ENCODE measurements at regions not wholly inside any gene's neighbourhood (a gene's known extent, or its start where the extent isn't known, plus 50 kb on each side); places are given as distances from the start of the nearest gene placed in this dataset.

DNA sequence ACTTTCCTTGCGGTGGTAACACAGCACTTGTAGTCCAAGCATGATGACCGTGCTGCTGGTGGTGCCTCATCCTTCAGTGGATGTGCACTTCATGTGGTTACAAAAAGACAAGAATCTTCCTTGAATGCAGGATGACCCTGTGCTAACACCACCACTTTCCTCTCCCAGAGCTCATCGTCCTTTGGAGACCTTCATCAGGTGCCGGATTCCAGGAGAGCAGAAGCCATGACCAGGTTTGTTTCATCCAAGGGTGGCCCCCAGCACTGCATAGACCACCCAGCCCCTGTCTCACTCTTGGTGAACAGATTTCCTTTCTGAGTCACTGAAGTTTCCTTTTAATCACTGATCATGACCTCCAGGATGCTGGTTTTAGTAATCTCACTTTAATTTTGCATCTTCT lies 101.2 kb upstream of the SYNDIG1 start:
- no peak overlapping the region for H3K4me3 ChIP-seq (ENCODE audit: low read depth, low read length)
- TF ChIP-seq, protein P1, sequence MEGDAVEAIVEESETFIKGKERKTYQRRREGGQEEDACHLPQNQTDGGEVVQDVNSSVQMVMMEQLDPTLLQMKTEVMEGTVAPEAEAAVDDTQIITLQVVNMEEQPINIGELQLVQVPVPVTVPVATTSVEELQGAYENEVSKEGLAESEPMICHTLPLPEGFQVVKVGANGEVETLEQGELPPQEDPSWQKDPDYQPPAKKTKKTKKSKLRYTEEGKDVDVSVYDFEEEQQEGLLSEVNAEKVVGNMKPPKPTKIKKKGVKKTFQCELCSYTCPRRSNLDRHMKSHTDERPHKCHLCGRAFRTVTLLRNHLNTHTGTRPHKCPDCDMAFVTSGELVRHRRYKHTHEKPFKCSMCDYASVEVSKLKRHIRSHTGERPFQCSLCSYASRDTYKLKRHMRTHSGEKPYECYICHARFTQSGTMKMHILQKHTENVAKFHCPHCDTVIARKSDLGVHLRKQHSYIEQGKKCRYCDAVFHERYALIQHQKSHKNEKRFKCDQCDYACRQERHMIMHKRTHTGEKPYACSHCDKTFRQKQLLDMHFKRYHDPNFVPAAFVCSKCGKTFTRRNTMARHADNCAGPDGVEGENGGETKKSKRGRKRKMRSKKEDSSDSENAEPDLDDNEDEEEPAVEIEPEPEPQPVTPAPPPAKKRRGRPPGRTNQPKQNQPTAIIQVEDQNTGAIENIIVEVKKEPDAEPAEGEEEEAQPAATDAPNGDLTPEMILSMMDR (conservative IDR thresholded peaks at IDR 0.05; ENCODE audit: low read depth, low read length) = no peak
- no peak for DNase-seq (ENCODE audit: low read depth)

DNA sequence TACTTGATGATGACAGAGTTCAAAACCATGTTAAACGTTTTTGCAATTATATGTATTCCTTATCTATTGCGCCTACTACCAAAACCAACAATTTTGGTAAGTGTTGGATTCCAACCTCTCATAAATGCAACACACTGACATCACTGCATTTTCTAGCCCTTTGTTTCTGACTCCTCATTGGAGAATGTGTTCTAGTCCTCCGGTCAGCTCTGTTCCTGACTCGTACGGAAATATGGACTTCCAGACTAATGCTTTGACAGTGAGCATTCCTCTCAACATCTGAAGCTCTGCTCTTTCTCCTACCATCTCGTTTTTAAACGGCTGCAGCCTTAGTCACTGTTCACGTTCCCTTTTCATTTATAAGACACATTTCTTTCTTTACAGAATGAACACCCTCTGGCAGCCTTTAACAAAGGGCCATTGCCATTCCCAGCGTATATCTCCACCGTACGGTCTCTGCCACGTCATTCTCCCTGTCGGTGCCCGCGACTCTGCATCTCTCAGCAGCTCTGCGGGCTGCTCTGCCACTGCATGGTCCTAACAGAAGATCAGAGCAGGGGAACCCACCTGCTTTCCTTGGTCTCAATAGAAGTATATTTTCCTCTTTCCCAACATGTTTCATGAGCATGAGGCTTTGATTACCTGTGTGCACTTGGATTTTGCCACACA lies 103.0 kb upstream of the SYNDIG1 start:
- TF ChIP-seq, protein P1 (conservative IDR thresholded peaks at IDR 0.05; ENCODE audit: low read depth, low read length) = no peak

DNA sequence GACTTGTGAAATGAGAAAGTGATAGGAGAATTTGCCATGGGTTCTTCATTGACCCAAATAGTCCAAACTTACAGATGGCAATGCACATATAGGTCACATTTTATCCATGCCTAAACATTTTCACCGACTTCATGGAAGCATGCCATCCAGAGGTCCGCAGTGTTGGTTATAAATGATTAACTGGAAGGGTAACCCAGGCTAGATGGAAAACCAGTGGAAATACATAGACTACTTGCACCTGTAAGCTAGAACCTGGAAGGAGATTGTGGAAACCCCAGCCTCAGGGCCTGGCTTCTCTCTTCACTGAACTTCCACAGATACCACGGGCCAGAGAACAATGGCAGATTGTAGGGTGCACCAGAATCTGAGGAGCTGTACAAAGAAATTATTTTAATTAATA lies 103.8 kb upstream of the SYNDIG1 start:
- H3K4me3 ChIP-seq (ENCODE audit: low read depth, low read length) = no peak overlapping the region
- TF ChIP-seq, protein P1 (conservative IDR thresholded peaks at IDR 0.05; ENCODE audit: low read depth, low read length) = no peak
- DNase-seq (ENCODE audit: low read depth) = no peak

More for the DNA sequence above, 103.0 kb upstream of the SYNDIG1 start:
- DNase-seq (ENCODE audit: low read depth) = no peak
- no peak overlapping the region for H3K4me3 ChIP-seq (ENCODE audit: low read depth, low read length)

DNA sequence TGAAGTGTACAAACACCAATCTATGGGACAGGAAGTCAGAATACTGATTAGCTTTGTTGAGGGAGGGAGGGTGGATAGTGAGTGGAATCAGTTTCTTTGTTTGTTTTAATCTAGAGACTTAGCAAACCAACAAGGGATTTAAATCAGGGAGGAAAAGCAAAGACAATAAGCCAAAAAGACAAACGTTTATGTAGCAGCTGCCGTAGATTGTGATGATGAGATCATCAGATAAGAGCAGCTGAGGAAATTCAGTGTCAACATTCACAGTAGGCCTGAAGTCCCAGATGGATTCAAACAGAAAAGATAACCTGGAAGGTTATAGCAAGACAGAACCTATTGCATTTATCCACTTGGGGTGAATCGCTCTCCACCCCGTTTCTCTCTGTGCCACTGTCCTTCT lies 104.9 kb upstream of the SYNDIG1 start:
- DNase-seq (ENCODE audit: low read depth) = no peak
- TF ChIP-seq, protein P1 (conservative IDR thresholded peaks at IDR 0.05; ENCODE audit: low read depth, low read length) = no peak
- no peak overlapping the region for H3K4me3 ChIP-seq (ENCODE audit: low read depth, low read length)

DNA sequence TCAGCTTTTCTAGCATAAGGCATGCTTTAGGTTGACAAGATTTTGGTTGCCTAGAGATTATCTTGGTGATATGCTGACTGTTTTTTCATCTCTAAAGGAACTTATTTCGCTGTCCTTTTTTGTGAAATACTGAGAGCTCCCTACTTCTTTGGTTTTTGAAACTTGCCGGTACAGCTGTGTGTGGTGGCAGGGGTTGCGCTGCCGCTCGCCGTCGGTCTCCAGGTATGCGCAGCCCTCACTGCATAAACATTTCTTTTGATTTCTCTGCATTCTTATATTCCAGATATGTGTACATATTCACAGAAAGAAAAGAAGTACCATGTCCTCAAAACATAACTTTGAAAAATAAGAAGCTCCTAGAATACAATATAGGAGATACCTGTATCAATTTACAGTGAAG lies 106.4 kb upstream of the SYNDIG1 start:
- no peak overlapping the region for H3K4me3 ChIP-seq (ENCODE audit: low read depth, low read length)
- TF ChIP-seq, protein P1 (conservative IDR thresholded peaks at IDR 0.05; ENCODE audit: low read depth, low read length) = no peak
- no peak for DNase-seq (ENCODE audit: low read depth)

DNA sequence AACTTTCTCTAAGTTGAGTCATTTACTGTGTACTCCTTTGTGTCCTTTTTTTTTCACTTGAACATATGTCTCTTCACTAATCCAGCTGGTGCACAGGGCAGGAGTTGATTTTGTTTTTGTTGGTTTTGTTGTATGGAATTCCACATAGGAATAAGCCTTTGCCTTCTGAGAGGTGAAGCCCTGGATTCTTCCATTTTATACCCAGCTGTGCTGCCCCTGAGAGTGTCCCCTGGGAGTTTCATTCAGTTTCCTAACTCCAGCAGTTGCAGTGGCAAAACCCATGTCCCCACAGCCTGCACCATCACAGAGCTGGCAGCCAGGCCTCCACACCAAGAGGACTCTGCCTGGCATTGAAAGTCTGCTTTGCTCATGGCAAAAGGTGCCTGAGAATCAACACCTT lies 107.3 kb upstream of the SYNDIG1 start:
- H3K4me3 ChIP-seq (ENCODE audit: low read depth, low read length) = no peak overlapping the region
- DNase-seq (ENCODE audit: low read depth) = no peak
- TF ChIP-seq, protein P1 (conservative IDR thresholded peaks at IDR 0.05; ENCODE audit: low read depth, low read length) = no peak

DNA sequence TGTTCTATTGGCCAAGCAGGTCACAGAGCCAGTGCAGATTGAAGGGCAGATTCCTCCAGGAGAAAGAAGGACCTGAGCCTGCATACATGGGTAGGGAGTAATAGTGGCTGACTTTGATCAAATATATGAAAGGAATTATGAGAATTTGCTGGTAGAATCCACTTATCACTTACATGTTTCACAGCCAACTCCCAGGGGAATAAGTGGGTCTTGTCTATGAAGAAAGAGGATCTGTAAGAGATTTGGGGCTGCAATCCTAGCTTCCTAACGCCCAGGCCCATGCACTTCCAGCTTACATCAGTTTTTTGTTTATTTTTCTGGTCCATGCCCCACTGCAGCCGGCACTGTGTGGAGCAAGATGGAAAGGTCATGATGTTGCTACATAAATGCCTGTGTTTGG lies 107.9 kb upstream of the SYNDIG1 start:
- TF ChIP-seq, protein P1 (conservative IDR thresholded peaks at IDR 0.05; ENCODE audit: low read depth, low read length) = no peak
- H3K4me3 ChIP-seq (ENCODE audit: low read depth, low read length) = no peak overlapping the region
- no peak for DNase-seq (ENCODE audit: low read depth)

All from epithelial cell of proximal tubule (primary cell).